BE2C (cell line): ENCODE measurements at regions not wholly inside any gene's neighbourhood (a gene's known extent, or its start where the extent isn't known, plus 50 kb on each side); places are given as distances from the start of the nearest gene placed in this dataset.

Experiments
- DNase-seq: peaks from one replicate; pipeline ENCODE4 v3.0.0-alpha.2; 2020
- H3K27me3 ChIP-seq: fragments of 250-450 bp; sonication (Bioruptor Pico); 2 replicates; pipeline ENCODE4 v1.5.1; 2020; ENCODE audit warnings: mild to moderate bottlenecking
- H3K36me3 ChIP-seq: fragments of 250-450 bp; sonication (Bioruptor Pico); 2 replicates; pipeline ENCODE4 v1.5.1; 2020; ENCODE audit warnings: mild to moderate bottlenecking
- H3K4me1 ChIP-seq: fragments of 250-450 bp; sonication (Bioruptor Pico); 2 replicates; pipeline ENCODE4 v1.5.1; 2020
- H3K4me3 ChIP-seq: 2 replicates; pipeline ENCODE4 v1.5.1; 2011; ENCODE audit warnings: low read depth, low read length
- H3K9me3 ChIP-seq: fragments of 250-450 bp; sonication (Bioruptor Pico); 2 replicates; pipeline ENCODE4 v1.5.1; 2020
- CTCF ChIP-seq: IDR thresholded peaks from 2 replicates; pipeline ENCODE4 v1.5.1; 2012; ENCODE audit warnings: mild to moderate bottlenecking, low read depth, low read length

- H3K4me3 ChIP-seq: no peak overlapping the region
- H3K27me3 ChIP-seq: no peaks in the 10 kb centered on the region
- DNase-seq: no peak
- TF ChIP-seq CTCF: no peak
- no peaks in the 10 kb centered on the region; the same call in 1 of the 2 replicates for H3K9me3 ChIP-seq
- no peaks in the 10 kb centered on the region for H3K36me3 ChIP-seq
- H3K4me1 ChIP-seq: no peaks in the 10 kb centered on the region
These were observed 187.1 kb downstream of the RAP2B start for GRCh38 chr3:153349108-153349499.

- no peaks in the 10 kb centered on the region for H3K36me3 ChIP-seq
- no peaks in the 10 kb centered on the region; the same call in 1 of the 2 replicates for H3K9me3 ChIP-seq
- no peaks in the 10 kb centered on the region for H3K27me3 ChIP-seq
- no peaks in the 10 kb centered on the region for H3K4me1 ChIP-seq
- no peak for DNase-seq
- no peak for TF ChIP-seq CTCF
- no peak overlapping the region for H3K4me3 ChIP-seq
These were observed 188.4 kb downstream of the RAP2B start for GRCh38 chr3:153350420-153350819.

- H3K4me1 ChIP-seq: no peaks in the 10 kb centered on the region
- no peaks in the 10 kb centered on the region; the same call in 1 of the 2 replicates for H3K9me3 ChIP-seq
- DNase-seq: no peak
- no peaks in the 10 kb centered on the region for H3K27me3 ChIP-seq
- no peak for TF ChIP-seq CTCF
- H3K36me3 ChIP-seq: no peaks in the 10 kb centered on the region
- H3K4me3 ChIP-seq: no peak overlapping the region
These were observed 192.6 kb downstream of the RAP2B start for GRCh38 chr3:153354641-153355040.

GRCh38 chr3:153355559-153355958 lies 193.5 kb downstream of the RAP2B start:
- no peak for DNase-seq
- Histone ChIP-seq H3K4me1 (no peaks in the 10 kb centered on the region), H3K36me3 (no peaks in the 10 kb centered on the region), H3K27me3 (no peaks in the 10 kb centered on the region), H3K9me3 (no peaks in the 10 kb centered on the region; the same call in 1 of the 2 replicates), H3K4me3 (no peak overlapping the region)
- TF ChIP-seq CTCF: no peak

GRCh38 chr3:153356908-153357307 lies 194.9 kb downstream of the RAP2B start:
- no peaks in the 10 kb centered on the region; the same call in 1 of the 2 replicates for H3K9me3 ChIP-seq
- no peak for TF ChIP-seq CTCF
- H3K27me3 ChIP-seq: no peaks in the 10 kb centered on the region
- no peak overlapping the region for H3K4me3 ChIP-seq
- no peaks in the 10 kb centered on the region for H3K36me3 ChIP-seq
- no peaks in the 10 kb centered on the region for H3K4me1 ChIP-seq
- DNase-seq: no peak

- no peaks in the 10 kb centered on the region for H3K4me1 ChIP-seq
- no peak for TF ChIP-seq CTCF
- H3K36me3 ChIP-seq: no peaks in the 10 kb centered on the region
- DNase-seq: no peak
- H3K4me3 ChIP-seq: no peak overlapping the region
- H3K9me3 ChIP-seq: no peaks in the 10 kb centered on the region; the same call in 1 of the 2 replicates
- no peaks in the 10 kb centered on the region for H3K27me3 ChIP-seq
These were observed 195.4 kb downstream of the RAP2B start for GRCh38 chr3:153357436-153357835.
